H1 (cell line): ENCODE measurements at regions not wholly inside any gene's neighbourhood (a gene's known extent, or its start where the extent isn't known, plus 50 kb on each side); places are given as distances from the start of the nearest gene placed in this dataset.

Experiments
- EGR1 ChIP-seq: IDR thresholded peaks from 2 replicates; pipeline ENCODE4 v1.6.1; 2011; ENCODE audit warnings: low read depth, low read length, borderline replicate concordance
- HDAC6 ChIP-seq: IDR thresholded peaks from one replicate; pipeline ENCODE4 v1.7.1; 2012; ENCODE audit warnings: low read depth, mild to moderate bottlenecking, inconsistent platforms, low read length, moderate library complexity
- KDM4A ChIP-seq: IDR thresholded peaks from one replicate; pipeline ENCODE4 v1.7.1; 2012; ENCODE audit warnings: low read depth, mild to moderate bottlenecking, moderate library complexity, low read length, inconsistent platforms; ENCODE audit not compliant: severe bottlenecking
- MAFK ChIP-seq: IDR thresholded peaks from 2 replicates; pipeline ENCODE4 v1.6.1; 2012; ENCODE audit warnings: low read depth, mild to moderate bottlenecking, improper control_type of control experiment, low read length
- RXRA ChIP-seq: IDR thresholded peaks from 2 replicates; pipeline ENCODE4 v1.6.1; 2011; ENCODE audit warnings: low read depth, mild to moderate bottlenecking, low read length, moderate library complexity; ENCODE audit not compliant: insufficient read depth
- SAP30 ChIP-seq: fragments of 300-600 bp; sonication (generic); IDR thresholded peaks from 2 replicates; pipeline ENCODE4 v1.7.1; 2012; ENCODE audit warnings: low read length, moderate library complexity, mild to moderate bottlenecking, inconsistent platforms; ENCODE audit not compliant: insufficient read depth, insufficient replicate concordance
- TAF7 ChIP-seq: optimal IDR thresholded peaks from 2 replicates; pipeline ENCODE3; 2011; ENCODE audit warnings: low read depth, mild to moderate bottlenecking, inconsistent platforms, low read length, moderate library complexity, borderline replicate concordance

DNA sequence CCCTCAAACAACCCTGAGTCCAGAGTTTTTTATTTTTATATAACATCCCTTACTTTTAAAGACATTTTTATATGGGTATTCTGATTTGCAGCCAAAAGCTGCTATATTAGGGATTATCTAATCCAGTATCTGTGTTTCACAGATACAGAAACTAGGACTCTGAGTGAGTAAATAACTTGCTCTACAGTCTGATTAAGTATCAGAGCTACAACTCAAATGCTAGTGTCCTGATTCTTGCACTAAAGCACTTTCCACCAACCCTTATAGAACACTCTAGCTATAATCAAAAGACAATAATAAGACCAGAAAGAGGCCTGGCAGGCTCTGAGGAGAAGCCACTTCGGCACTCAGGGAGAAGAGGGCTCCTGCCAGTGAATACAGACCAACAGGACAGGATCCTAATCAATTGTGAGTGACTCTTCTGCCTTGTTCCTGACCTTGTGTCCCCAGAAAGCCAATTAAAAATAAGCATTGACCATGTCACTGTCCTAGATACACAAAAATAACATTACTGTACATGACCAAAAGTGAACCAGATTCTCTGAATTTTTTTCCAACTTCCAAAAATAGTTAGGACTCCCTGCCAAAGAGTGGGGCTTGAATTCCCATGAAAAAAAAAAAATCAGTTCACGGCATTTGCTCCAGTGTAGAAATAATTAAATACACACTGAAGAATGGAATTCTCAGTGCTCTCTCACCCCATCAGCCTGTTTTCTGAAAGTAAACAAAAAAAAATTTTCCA, 63.6 kb upstream of the MAP3K1 start (continued):
- TF ChIP-seq KDM4A (no peak), RXRA (no peak), SAP30 (no peak), MAFK (no peak), HDAC6 (no peak), TAF7 (no peak), EGR1 (no peak)
- TF ChIP-seq, all 59 proteins: peak for 0
